ENCODE measurements at regions not wholly inside any gene's neighbourhood (a gene's known extent, or its start where the extent isn't known, plus 50 kb on each side); places are given as distances from the start of the nearest gene placed in this dataset.

DNA sequence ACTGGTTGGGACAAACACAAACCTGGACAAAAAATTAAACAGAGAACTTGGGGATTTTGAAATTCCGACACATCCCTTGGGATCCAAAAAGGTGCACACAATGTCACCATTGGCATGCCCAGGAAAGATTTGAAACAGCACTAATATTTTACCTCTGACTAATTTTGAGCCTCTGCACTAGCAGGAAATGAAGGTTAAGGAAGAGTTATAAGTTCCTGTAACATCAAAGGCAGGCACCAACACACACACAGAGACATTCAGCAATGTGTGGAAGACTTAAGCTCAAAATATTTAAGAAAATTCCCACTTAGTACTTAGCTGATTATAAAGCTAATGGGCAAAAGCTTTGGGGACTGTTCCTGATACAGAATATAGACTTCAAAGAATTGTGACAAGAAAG lies 247.0 kb downstream of the CDH9 start:
- no peaks in the 10 kb centered on the region for H3K36me3 Mint-ChIP-seq (ENCODE audit: low read depth)
- Histone ChIP-seq H3K27ac (ENCODE audit: low read depth, low read length) (no peak overlapping the region), H3K4me1 (ENCODE audit: control insufficient read depth, insufficient read depth, low read length) (no peaks in the 10 kb centered on the region), H3K4me3 (ENCODE audit: low read length) (no peak overlapping the region), H3K27me3 (ENCODE audit: control insufficient read depth, insufficient read depth, low read length, poor library complexity, severe bottlenecking) (no peaks in the 10 kb centered on the region), H3K9ac (ENCODE audit: extremely low read depth, low read length, poor library complexity, severe bottlenecking) (no peak overlapping the region), H3K36me3 (ENCODE audit: control insufficient read depth, insufficient read depth, low read length) (no peaks in the 10 kb centered on the region), H3K9me3 (ENCODE audit: control insufficient read depth, low read length) (no peaks in the 10 kb centered on the region)
- no peaks in the 10 kb centered on the region for H3K9me3 Mint-ChIP-seq
- no peak for DNase-seq
- peaks cover 5% of the 10 kb centered on the region for H3K4me1 Mint-ChIP-seq
- H3K4me3 Mint-ChIP-seq, result no peak overlapping the region
- WGBS, 2 experiments (ENCODE audit: insufficient coverage in 1 of 2, insufficient read length in 1 of 2), result 94 to 100% methylated on average over 1 of the region's 1 CpG
- H3K27me3 Mint-ChIP-seq (ENCODE audit: insufficient read depth), result no peaks in the 10 kb centered on the region
- no peak overlapping the region for H3K27ac Mint-ChIP-seq
- TF ChIP-seq, protein P1, sequence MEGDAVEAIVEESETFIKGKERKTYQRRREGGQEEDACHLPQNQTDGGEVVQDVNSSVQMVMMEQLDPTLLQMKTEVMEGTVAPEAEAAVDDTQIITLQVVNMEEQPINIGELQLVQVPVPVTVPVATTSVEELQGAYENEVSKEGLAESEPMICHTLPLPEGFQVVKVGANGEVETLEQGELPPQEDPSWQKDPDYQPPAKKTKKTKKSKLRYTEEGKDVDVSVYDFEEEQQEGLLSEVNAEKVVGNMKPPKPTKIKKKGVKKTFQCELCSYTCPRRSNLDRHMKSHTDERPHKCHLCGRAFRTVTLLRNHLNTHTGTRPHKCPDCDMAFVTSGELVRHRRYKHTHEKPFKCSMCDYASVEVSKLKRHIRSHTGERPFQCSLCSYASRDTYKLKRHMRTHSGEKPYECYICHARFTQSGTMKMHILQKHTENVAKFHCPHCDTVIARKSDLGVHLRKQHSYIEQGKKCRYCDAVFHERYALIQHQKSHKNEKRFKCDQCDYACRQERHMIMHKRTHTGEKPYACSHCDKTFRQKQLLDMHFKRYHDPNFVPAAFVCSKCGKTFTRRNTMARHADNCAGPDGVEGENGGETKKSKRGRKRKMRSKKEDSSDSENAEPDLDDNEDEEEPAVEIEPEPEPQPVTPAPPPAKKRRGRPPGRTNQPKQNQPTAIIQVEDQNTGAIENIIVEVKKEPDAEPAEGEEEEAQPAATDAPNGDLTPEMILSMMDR (conservative IDR thresholded peaks at IDR 0.05), result no peak

DNA sequence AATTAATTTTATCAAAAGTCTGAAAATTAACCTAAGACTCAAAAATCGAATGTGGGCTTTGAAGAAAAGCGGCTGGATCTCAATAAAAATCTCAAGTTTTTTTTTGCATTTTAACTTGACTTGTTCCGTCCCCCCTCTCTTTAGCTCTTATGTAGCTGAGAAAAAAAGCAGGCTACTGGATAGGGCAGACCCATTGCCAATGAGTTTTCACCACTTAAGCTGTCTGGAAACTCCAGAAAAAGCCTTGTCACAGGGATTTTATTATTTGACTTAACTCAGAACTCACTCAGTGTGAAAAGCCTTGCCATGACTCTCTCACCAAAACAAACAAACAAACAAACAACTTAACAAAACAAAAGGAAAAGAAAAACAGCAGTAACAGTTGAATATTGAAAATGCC lies 247.4 kb downstream of the CDH9 start:
- Mint-ChIP-seq H3K27me3 (ENCODE audit: insufficient read depth) (no peaks in the 10 kb centered on the region), H3K9me3 (no peaks in the 10 kb centered on the region), H3K4me3 (no peak overlapping the region), H3K36me3 (ENCODE audit: low read depth) (no peaks in the 10 kb centered on the region), H3K4me1 (peaks cover 5% of the 10 kb centered on the region), H3K27ac (no peak overlapping the region)
- Histone ChIP-seq H3K27ac (ENCODE audit: low read depth, low read length) (no peak overlapping the region), H3K9ac (ENCODE audit: extremely low read depth, low read length, poor library complexity, severe bottlenecking) (no peak overlapping the region), H3K9me3 (ENCODE audit: control insufficient read depth, low read length) (no peaks in the 10 kb centered on the region), H3K36me3 (ENCODE audit: control insufficient read depth, insufficient read depth, low read length) (no peaks in the 10 kb centered on the region), H3K27me3 (ENCODE audit: control insufficient read depth, insufficient read depth, low read length, poor library complexity, severe bottlenecking) (no peaks in the 10 kb centered on the region), H3K4me3 (ENCODE audit: low read length) (no peak overlapping the region), H3K4me1 (ENCODE audit: control insufficient read depth, insufficient read depth, low read length) (no peaks in the 10 kb centered on the region)
- no peak for DNase-seq
- WGBS, 2 experiments (ENCODE audit: insufficient coverage in 1 of 2, insufficient read length in 1 of 2), result 70 to 85% methylated on average over 2 to 3 of the region's 3 CpGs
- TF ChIP-seq, protein P1 (conservative IDR thresholded peaks at IDR 0.05), result no peak

DNA sequence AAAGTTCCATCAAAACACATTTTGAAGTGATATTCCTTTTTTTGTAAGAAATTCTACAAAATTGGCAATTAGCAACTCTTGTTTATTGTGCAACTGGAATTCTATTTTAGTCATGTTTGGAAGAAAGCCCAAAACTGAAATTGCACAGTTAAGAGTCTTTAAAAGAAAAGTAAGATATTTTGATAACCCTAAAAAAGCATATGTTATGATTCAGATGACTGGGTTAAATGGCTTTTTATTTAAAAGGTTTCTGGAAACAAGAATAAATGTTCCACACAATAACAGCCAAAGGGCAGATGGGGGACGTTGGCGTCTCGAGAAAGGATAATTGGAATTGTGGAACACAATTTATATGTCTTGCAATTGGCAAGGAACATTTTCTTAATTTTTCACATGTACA lies 275.2 kb downstream of the CDH9 start:
- H3K36me3 Mint-ChIP-seq (ENCODE audit: low read depth), result no peaks in the 10 kb centered on the region
- no peaks in the 10 kb centered on the region for H3K4me1 Mint-ChIP-seq
- no peaks in the 10 kb centered on the region for H3K27me3 ChIP-seq (ENCODE audit: control insufficient read depth, insufficient read depth, low read length, poor library complexity, severe bottlenecking)
- no peak overlapping the region for H3K4me3 Mint-ChIP-seq
- H3K9ac ChIP-seq (ENCODE audit: extremely low read depth, low read length, poor library complexity, severe bottlenecking), result no peak overlapping the region
- TF ChIP-seq, protein P1 (conservative IDR thresholded peaks at IDR 0.05), result no peak
- DNase-seq, result no peak
- no peak overlapping the region for H3K27ac Mint-ChIP-seq
- H3K4me1 ChIP-seq (ENCODE audit: control insufficient read depth, insufficient read depth, low read length), result no peaks in the 10 kb centered on the region
- 82% methylated on average over 3 of the region's 3 CpGs; no CpG with 5 or more reads in 1 of the 2 experiments for WGBS, 2 experiments (ENCODE audit: insufficient coverage in 1 of 2, insufficient read length in 1 of 2)
- H3K4me3 ChIP-seq (ENCODE audit: low read length), result no peak overlapping the region
- peaks cover 15% of the 10 kb centered on the region for H3K9me3 ChIP-seq (ENCODE audit: control insufficient read depth, low read length)
- H3K9me3 Mint-ChIP-seq, result peaks cover 3% of the 10 kb centered on the region
- H3K27me3 Mint-ChIP-seq (ENCODE audit: insufficient read depth), result no peaks in the 10 kb centered on the region
- no peak overlapping the region for H3K27ac ChIP-seq (ENCODE audit: low read depth, low read length)
- H3K36me3 ChIP-seq (ENCODE audit: control insufficient read depth, insufficient read depth, low read length), result no peaks in the 10 kb centered on the region

Measured in endodermal cell (in vitro differentiated cells).